Activated CD4-positive, alpha-beta T cell treated with anti-CD3 and anti-CD28 coated beads for 36 hours (primary cell): ENCODE measurements at regions not wholly inside any gene's neighbourhood (a gene's known extent, or its start where the extent isn't known, plus 50 kb on each side); places are given as distances from the start of the nearest gene placed in this dataset.
A peak's percentile ranks its signal among the peaks of the same experiment; 100 is the strongest.

Experiments
- ATAC-seq: fragments of 200-7000 bp; cut with Tn5 transposase; one replicate; pipeline ENCODE4 v1.10.0; 2021; ENCODE audit warnings: mild to moderate bottlenecking, moderate library complexity
- CTCF ChIA-PET: fragments of 350-600 bp; sonication (Branson Sonifier 250); formaldehyde crosslinking; loops from one replicate; lab custom pipeline; 2021; ENCODE audit warnings: antibody characterized with exemption; lab: Charles Lee
- POLR2A ChIA-PET: fragments of 350-600 bp; sonication (Branson Sonifier 250); formaldehyde crosslinking; loops from one replicate; lab custom pipeline; 2021; ENCODE audit warnings: antibody characterized with exemption, inconsistent platforms; lab: Charles Lee
- DNase-seq: peaks from one replicate; pipeline ENCODE4 v3.0.0-alpha.2; 2020
- H3K27ac Mint-ChIP-seq: one replicate; pipeline ENCODE4 v1.8.0; 2021; ENCODE audit warnings: mixed read lengths
- H3K27me3 Mint-ChIP-seq: one replicate; pipeline ENCODE4 v1.8.0; 2021; ENCODE audit warnings: mixed read lengths
- H3K36me3 Mint-ChIP-seq: one replicate; pipeline ENCODE4 v1.8.0; 2021; ENCODE audit warnings: low read depth, mixed read lengths
- H3K4me1 Mint-ChIP-seq: one replicate; pipeline ENCODE4 v1.8.0; 2021; ENCODE audit warnings: mixed read lengths
- H3K4me3 Mint-ChIP-seq: one replicate; pipeline ENCODE4 v1.8.0; 2021; ENCODE audit warnings: mild to moderate bottlenecking, moderate library complexity, mixed read lengths
- H3K9me3 Mint-ChIP-seq: one replicate; pipeline ENCODE4 v1.8.0; 2021; ENCODE audit warnings: low read depth, mixed read lengths
- intact Hi-C, 2 experiments: fragments of 100-400 bp; cut with DNase I in 1 of 2; cut with micrococcal nuclease in 1 of 2; formaldehyde crosslinking; loops; one replicate each; pipeline versions ENCODE4 v1.14.2 to v1.15.1; 2022 to 2024; cut with DNase I, micrococcal nuclease

DNA sequence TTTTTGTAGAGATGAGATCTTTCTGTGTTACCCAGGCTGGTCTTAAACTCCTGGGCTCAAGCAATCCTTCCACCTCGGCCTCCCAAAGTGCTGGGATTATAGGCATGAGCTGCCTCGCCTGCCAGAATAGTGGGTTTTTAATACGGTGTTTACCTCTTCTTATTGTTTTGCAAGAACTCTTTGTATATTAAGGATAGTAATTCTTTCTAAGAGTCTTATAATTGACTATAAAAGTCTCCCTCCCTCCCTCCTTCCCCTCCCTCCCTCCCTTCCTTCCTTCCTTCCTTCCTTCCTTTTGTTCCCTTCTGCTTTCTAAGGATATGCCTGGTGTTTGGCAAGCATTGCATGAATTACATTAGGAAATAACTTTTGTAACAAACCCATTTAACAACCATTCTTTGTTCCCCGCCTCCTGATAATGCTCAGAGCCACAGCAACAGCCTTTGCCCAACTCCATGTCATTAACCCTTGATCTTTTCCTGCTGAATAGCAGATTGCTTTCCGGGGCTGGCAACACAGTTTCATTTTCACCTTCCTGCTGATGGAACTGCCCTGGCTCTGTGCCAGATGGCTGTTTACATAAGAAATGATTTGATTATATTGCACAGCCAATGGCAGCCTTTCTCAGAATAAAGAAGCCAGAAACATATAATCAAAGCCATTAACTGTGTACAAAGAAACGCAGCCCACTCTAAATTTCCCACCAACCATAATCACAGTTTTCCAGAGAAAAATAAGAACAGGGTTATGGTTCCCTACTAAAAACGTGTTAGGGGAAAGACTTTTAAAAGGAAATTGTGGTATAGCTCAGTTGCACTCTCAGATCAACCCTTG, 143.7 kb upstream of the PTPN1 start:
- ChIA-PET POLR2A (no interaction called here), CTCF (interaction anchor here (1.3 kb wide), 1 partner anchor 11 kb away, joined by 5 read pairs; no protein-coding TSS in a partner anchor)
- H3K4me3 Mint-ChIP-seq, result no peak overlapping the region
- intact Hi-C loops, result no loop called here
- peak; percentile 66 for DNase-seq
- H3K4me1 Mint-ChIP-seq, result peaks cover 8% of the 10 kb centered on the region
- no peak overlapping the region for H3K27ac Mint-ChIP-seq
- H3K27me3 Mint-ChIP-seq, result peaks cover 3% of the 10 kb centered on the region
- no peak for ATAC-seq
- no peaks in the 10 kb centered on the region for H3K36me3 Mint-ChIP-seq
- H3K9me3 Mint-ChIP-seq, result no peaks in the 10 kb centered on the region

DNA sequence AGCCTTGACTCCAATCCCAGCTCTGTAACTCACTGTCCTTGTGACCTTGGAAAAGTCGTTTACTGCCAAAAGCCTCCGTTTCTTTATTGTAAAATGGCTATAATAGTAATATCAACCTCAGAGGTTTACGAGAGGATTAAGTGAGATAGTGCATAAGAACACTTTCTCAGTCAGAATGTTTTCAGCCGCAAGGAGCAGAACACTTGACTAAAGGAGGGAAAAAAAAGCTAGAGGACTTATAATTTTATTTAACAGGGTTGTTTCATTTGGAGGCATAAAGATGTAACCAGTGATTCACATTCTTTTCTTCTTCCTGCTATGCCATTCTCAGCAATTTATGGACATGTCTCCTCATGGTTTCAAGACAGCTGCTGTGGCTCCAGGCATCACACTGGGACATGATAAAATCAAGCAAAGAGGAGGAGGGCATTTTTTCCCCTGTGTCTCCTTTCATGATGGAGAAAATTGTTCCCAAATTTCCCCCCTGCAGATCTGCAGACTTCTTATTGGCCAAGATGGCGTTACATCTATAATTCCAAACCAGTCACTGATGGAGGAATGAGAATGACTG, 143.0 kb upstream of the PTPN1 start:
- Mint-ChIP-seq H3K36me3 (no peaks in the 10 kb centered on the region), H3K4me1 (peaks cover 8% of the 10 kb centered on the region), H3K27ac (no peak overlapping the region), H3K9me3 (no peaks in the 10 kb centered on the region), H3K4me3 (no peak overlapping the region), H3K27me3 (peaks cover 3% of the 10 kb centered on the region)
- ATAC-seq (no peak), DNase-seq (no peak)
- POLR2A ChIA-PET, result no interaction called here
- CTCF ChIA-PET, result no interaction called here
- intact Hi-C loops, result no loop called here

DNA sequence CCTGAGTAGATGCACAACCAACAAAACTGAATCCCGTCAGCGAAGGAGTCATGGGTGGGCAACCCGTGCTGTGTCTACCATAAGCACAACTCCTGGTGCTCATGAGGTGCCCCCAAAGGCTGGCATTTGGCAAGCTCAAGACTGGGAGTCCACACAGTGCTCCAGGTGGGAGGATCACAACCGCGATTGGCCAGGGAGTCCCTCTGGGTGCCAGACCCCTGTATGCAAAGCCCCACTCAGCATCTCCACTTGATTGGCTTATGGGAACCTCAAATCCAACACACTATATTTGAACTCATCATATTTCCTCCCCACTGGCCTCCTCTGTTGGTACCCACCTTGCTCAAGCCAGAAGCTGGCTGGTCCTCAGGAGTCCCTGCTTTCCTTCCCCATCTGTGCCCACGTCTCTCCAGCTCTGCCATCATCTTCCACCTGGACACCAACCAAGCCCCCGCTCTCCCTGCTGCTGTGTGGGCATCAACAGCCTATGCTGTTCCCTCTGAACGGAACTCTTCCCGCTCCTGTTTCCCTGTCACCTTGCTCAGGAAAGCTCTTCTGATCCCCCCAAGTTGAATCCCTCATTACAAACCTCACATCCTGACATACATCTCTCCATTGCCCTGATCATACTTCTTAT, 142.3 kb upstream of the PTPN1 start:
- Mint-ChIP-seq H3K4me1 (peaks cover 8% of the 10 kb centered on the region), H3K4me3 (no peak overlapping the region), H3K27ac (no peak overlapping the region), H3K9me3 (no peaks in the 10 kb centered on the region), H3K27me3 (peaks cover 3% of the 10 kb centered on the region), H3K36me3 (no peaks in the 10 kb centered on the region)
- no peak for ATAC-seq
- ChIA-PET POLR2A (no interaction called here), CTCF (no interaction called here)
- intact Hi-C loops, result no loop called here
- no peak for DNase-seq

DNA sequence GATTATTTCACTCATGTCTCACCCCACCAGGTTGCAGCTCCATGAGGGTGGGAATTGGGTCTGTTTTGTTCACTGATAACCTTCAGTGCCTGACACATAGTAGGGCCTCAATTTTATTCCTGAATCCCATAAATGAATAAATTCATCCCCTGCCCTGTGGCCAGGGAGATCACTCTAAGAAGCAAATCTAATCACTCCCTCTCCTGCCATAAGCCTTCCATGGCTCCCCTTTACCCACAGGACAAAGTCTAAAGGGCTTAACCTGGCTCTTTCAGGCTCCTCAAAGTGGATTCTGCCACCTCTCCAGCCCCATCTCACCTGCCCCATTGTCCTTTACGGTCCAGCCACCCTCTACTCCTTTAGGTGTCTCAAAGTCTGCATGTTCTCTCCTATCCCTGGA, 141.8 kb upstream of the PTPN1 start:
- intact Hi-C loops, result no loop called here
- Mint-ChIP-seq H3K4me3 (no peak overlapping the region), H3K27ac (no peak overlapping the region), H3K4me1 (peaks cover 8% of the 10 kb centered on the region), H3K27me3 (peaks cover 3% of the 10 kb centered on the region), H3K36me3 (no peaks in the 10 kb centered on the region), H3K9me3 (no peaks in the 10 kb centered on the region)
- DNase-seq (no peak), ATAC-seq (no peak)
- CTCF ChIA-PET, result no interaction called here
- POLR2A ChIA-PET, result no interaction called here

DNA sequence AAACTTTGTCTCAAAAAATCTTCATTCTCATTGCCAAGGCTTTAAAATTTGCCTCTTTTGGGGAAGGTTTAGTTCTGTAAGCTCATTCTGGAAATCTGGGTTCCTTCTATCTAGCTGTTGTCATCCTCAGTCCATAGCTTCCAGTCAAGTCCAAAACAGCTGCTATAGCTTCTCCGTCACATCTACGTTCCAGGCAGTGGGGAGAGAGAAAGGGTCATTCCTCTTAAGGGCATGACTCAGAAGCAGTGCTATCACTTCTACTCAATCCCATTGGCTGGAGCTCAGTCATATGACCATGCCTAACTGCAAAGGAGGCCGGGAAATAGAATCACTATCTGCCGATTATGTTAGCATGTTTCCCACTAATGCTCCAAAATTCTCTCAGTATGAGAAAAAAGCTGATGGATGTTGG, 141.4 kb upstream of the PTPN1 start:
- Mint-ChIP-seq H3K4me3 (no peak overlapping the region), H3K27ac (no peak overlapping the region), H3K36me3 (no peaks in the 10 kb centered on the region), H3K9me3 (no peaks in the 10 kb centered on the region), H3K27me3 (peaks cover under 1% of the 10 kb centered on the region), H3K4me1 (peaks cover 8% of the 10 kb centered on the region)
- ATAC-seq (no peak), DNase-seq (no peak)
- ChIA-PET CTCF (interaction anchor here (0.7 kb wide), 1 partner anchor 40 kb away, joined by 3 read pairs; no protein-coding TSS in a partner anchor), POLR2A (no interaction called here)
- intact Hi-C loops, result no loop called here

DNA sequence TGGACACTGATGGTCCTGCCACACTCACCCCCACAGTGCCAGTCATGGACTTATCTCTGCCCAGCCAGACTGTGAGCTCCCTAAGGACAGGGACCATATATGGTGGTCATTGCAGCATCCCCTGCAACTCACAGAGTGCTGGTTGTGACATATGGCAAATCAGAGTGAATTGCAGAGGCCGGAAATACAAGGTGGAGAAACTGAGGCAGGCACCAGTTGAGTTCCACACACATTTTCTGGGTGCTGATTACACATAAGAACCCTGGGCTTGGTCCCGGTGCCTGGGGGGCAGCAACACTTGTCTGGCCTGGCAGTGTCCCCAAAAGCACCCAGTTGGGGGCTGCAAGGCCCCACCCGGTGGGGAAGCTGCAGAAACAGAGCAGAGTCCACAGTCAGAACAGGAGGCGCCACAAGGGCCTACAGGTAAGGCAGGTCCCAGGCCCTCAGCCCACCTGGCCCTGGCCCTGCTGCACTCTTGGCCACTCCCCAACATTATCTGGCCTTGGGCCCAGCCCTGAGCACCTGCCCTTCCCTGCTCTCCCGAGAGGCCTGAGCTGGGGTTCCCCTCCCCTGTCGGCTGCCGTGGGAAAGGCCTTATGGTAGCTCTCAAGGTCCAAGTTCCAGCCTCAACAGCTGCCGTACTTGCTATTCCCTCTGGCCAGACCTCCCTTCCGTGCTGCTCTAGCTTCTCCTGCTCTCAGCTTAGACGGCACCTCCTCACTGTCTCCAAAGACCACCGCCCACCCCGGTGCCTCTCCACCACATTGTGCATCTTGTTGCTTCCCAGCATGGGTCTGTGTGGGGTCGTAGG, 140.8 kb upstream of the PTPN1 start:
- H3K4me3 Mint-ChIP-seq, result no peak overlapping the region
- H3K4me1 Mint-ChIP-seq, result peaks cover 8% of the 10 kb centered on the region
- no peaks in the 10 kb centered on the region for H3K36me3 Mint-ChIP-seq
- ATAC-seq (no peak), DNase-seq (no peak)
- POLR2A ChIA-PET, result no interaction called here
- no peak overlapping the region for H3K27ac Mint-ChIP-seq
- H3K9me3 Mint-ChIP-seq, result no peaks in the 10 kb centered on the region
- peaks cover 2% of the 10 kb centered on the region for H3K27me3 Mint-ChIP-seq
- CTCF ChIA-PET, result interaction anchor here (0.6 to 0.7 kb wide), 3 partner anchors 35 to 225 kb away, joined by 3 to 4 read pairs (median 3); no protein-coding TSS in a partner anchor
- intact Hi-C loops, result no loop called here

DNA sequence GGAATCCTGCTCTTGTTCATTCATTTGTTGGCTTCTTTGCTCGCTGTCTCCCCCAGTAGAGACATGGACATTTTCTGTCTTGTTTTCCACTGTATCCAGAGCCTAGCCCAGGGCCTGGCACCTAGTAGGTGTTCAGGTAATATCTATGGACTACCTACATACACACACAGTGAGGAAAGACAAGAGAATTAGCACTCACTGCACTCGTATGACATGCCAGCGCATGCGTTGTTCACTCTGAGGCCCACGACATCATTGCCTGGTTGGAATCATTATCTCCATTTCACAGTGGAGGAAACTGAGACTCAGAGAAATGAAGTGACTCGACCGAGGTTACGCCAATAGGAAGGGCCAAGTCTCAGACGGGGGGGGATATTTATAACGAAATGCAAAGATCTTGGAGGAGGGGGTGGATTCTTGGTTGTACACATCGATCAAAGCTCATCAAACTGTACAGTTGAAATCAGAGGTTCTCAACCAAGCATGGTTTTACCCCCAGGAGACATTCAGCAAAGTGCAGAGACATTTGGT, 140.1 kb upstream of the PTPN1 start:
- intact Hi-C loops, result no loop called here
- H3K27ac Mint-ChIP-seq, result no peak overlapping the region
- no peaks in the 10 kb centered on the region for H3K36me3 Mint-ChIP-seq
- no peak overlapping the region for H3K4me3 Mint-ChIP-seq
- no peak for ATAC-seq
- ChIA-PET POLR2A (no interaction called here), CTCF (no interaction called here)
- DNase-seq, result no peak
- peaks cover 8% of the 10 kb centered on the region for H3K4me1 Mint-ChIP-seq
- H3K9me3 Mint-ChIP-seq, result no peaks in the 10 kb centered on the region
- H3K27me3 Mint-ChIP-seq, result peaks cover 2% of the 10 kb centered on the region

DNA sequence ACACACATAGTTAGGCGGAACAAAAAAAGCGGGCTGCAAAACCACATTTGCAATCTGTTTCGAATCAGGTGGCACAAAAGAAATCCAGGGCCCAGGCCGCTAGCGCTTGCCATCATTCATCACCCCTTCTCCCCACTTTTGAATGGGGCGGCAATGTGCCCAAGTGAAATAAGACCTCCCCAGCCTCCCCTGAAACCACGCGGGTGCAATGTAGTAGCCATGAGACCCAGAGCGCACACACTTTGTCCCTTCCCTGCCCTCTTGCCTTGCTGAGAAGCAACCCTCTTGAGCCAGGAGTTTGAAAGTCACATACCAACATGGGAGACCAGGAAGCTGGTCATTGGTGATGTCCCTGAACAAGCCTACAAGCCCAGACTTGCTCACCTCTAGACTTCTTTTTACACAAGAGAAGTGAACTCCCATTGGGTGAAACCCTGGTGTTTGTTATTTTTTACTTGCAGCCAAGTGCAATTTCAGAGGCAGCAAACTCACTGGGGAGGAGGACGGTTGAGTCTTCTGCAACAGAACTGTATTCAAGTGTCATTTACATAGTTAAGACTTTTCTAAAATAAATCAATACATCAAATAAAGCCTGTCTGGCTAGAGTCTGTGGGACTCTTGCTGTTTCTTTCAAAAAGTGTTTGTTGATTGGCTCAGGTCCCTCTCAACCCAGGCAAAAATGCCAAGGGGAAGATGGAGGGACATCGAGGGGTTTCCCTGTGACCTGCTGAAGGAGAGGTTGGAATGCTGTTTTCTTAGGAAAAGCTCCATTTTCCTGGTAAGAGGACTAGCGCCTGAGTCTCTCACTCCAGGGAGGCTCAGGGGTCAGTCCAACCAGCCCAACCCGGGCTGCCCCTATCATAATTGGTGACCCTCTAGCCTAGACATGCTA, 138.1 kb upstream of the PTPN1 start:
- no peak for DNase-seq
- no peaks in the 10 kb centered on the region for H3K36me3 Mint-ChIP-seq
- ATAC-seq, result no peak
- H3K9me3 Mint-ChIP-seq, result no peaks in the 10 kb centered on the region
- ChIA-PET POLR2A (no interaction called here), CTCF (no interaction called here)
- no peaks in the 10 kb centered on the region for H3K4me1 Mint-ChIP-seq
- H3K27ac Mint-ChIP-seq, result no peak overlapping the region
- H3K4me3 Mint-ChIP-seq, result no peak overlapping the region
- intact Hi-C loops, result no loop called here
- peaks cover 2% of the 10 kb centered on the region for H3K27me3 Mint-ChIP-seq

DNA sequence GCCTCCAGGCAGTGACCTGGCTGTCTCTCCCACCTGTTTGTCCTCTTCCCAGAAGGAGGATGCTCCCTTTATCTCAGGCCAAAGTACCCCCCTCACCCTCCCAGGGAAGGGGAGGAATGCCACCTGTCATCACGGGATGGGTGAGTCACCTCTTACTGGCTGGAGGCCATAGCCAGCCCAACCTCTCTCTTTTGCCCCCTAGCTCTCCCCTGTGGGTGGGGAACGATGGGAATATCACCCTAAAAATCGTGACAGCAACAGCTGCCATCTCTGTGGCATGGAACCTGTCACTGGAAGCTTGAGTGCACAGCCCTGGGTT, 137.5 kb upstream of the PTPN1 start:
- H3K27ac Mint-ChIP-seq, result no peak overlapping the region
- ATAC-seq, result no peak
- no peak for DNase-seq
- CTCF ChIA-PET, result no interaction called here
- POLR2A ChIA-PET, result no interaction called here
- no peaks in the 10 kb centered on the region for H3K36me3 Mint-ChIP-seq
- H3K9me3 Mint-ChIP-seq, result no peaks in the 10 kb centered on the region
- H3K4me1 Mint-ChIP-seq, result no peaks in the 10 kb centered on the region
- H3K4me3 Mint-ChIP-seq, result no peak overlapping the region
- intact Hi-C loops, result no loop called here
- peaks cover 2% of the 10 kb centered on the region for H3K27me3 Mint-ChIP-seq

DNA sequence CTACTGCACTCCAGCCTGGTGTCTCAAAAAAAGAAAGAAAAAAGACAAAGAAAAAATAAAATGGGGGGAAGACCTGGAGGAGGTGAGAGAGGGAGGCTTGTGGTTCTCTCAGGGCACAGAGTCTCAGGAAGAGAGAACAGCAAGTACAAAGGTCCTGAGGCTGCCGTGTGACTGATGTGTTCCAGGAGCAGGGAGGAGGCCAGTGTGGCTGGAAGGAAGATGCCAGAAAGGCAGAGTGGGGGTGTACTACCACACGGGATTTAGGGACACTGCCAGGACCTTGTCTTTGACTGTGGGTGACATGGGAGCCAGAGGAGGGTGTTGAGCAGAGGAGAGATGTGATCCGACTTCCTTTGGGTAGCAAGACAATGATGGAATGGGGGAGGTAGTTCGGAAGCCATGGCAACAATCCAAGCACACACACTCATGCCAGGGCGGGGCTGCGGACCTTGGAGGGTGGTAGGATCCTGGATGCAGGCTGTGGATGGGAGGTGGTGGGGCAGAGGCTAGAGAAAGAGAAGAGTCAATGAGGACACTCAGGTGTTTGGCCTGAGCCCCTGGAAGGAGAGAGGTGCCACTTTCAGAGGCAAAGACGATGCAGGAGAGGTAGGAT, 136.4 kb upstream of the PTPN1 start:
- no peak for ATAC-seq
- Mint-ChIP-seq H3K36me3 (no peaks in the 10 kb centered on the region), H3K27me3 (peaks cover 2% of the 10 kb centered on the region), H3K27ac (no peak overlapping the region), H3K4me3 (no peak overlapping the region), H3K4me1 (no peaks in the 10 kb centered on the region), H3K9me3 (no peaks in the 10 kb centered on the region)
- intact Hi-C loops, result no loop called here
- no peak for DNase-seq
- CTCF ChIA-PET, result interaction anchor here (1.5 kb wide), 1 partner anchor 160 kb away, joined by 3 read pairs; no protein-coding TSS in a partner anchor
- POLR2A ChIA-PET, result no interaction called here
